ENCODE measurements at regions not wholly inside any gene's neighbourhood (a gene's known extent, or its start where the extent isn't known, plus 50 kb on each side); places are given as distances from the start of the nearest gene placed in this dataset.

- DNase-seq: no peak
These were observed 65.9 kb upstream of the ASTN2 start for GRCh38 chr9:117480729-117481128.

GRCh38 chr9:117480253-117480652 lies 65.4 kb upstream of the ASTN2 start:
- DNase-seq: no peak

GRCh38 chr9:117473293-117473692 lies 58.4 kb upstream of the ASTN2 start:
- no peak for DNase-seq

- DNase-seq: no peak
These were observed 56.0 kb upstream of the ASTN2 start for GRCh38 chr9:117470902-117471301.

- no peak for DNase-seq
These were observed 55.6 kb upstream of the ASTN2 start for GRCh38 chr9:117470455-117470854.

GRCh38 chr9:117466111-117466510 lies 51.3 kb upstream of the ASTN2 start:
- no peak for DNase-seq

- DNase-seq: no peak
These were observed 50.8 kb upstream of the ASTN2 start for GRCh38 chr9:117465706-117466105.

GRCh38 chr9:117464941-117465616 lies 50.2 kb upstream of the ASTN2 start:
- DNase-seq: no peak

Data from left hindlimb (tissue), 1 donor.